ENCODE measurements at regions not wholly inside any gene's neighbourhood (a gene's known extent, or its start where the extent isn't known, plus 50 kb on each side); places are given as distances from the start of the nearest gene placed in this dataset.

DNA sequence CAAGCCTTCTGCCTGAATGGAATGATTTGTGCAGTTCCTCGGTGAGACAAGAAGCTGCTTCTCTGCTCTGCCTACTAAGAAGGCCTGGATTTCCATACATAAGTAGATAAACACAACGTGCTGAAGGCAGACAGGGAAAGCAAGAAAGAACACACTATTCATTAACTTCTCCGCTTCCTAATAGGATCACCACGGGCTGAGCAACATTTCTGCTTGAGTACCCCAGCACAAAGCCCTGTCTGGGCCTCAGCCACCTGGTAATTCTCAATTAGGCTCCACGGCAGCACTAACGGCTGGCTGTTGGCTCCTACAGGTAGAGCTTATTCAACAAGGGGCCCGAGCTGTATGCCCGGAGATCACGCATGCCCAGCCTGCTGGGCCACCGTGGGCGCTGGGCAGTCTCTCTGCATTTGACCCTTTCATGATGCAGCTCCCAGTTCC lies 1156.6 kb downstream of the TBC1D22A start:
- Histone ChIP-seq H3K4ac (ENCODE audit: low read length) (no peak overlapping the region), H3K4me2 (ENCODE audit: insufficient read depth, low read length, poor library complexity, severe bottlenecking) (no peak overlapping the region), H2BK15ac (ENCODE audit: low read length) (no peak overlapping the region), H3K36me3 (replicated peaks in 1 of 2; ENCODE audit: control insufficient read depth in 2 of 2, insufficient read depth in 2 of 2, low read length in 2 of 2) (no peaks in the 10 kb centered on the region), H3K23ac (ENCODE audit: low read depth, low read length, poor library complexity) (no peak overlapping the region), H3K79me1 (ENCODE audit: low read depth, low read length) (no peaks in the 10 kb centered on the region), H3K9ac (ENCODE audit: low read depth, low read length, poor library complexity) (no peak overlapping the region), H2AFZ (ENCODE audit: low read length) (no peak overlapping the region), H2BK120ac (ENCODE audit: low read depth, low read length) (no peak overlapping the region), H2AK5ac (ENCODE audit: low read depth, low read length) (no peak overlapping the region), H3K14ac (ENCODE audit: low read length) (no peak overlapping the region), H3K27me3 (ENCODE audit: control insufficient read depth in 3 of 3, insufficient read depth in 3 of 3, low read depth in 1 of 3, low read length in 3 of 3) (peaks cover 0 to 2% (median 0%) of the 10 kb centered on the region in 3 experiments), H3K4me1 (ENCODE audit: control insufficient read depth in 2 of 2, insufficient read depth in 1 of 2, low read depth in 1 of 2, low read length in 2 of 2) (peaks cover 0 to 24% of the 10 kb centered on the region in 2 donors), H2BK12ac (ENCODE audit: low read length) (no peak overlapping the region), H3K27ac (replicated peaks; ENCODE audit: low read length) (peak overlapping the region; percentile 78), H3K9me3 (replicated peaks in 1 of 2; ENCODE audit: control insufficient read depth in 2 of 2, insufficient read depth in 1 of 2, low read depth in 1 of 2, low read length in 2 of 2) (peaks cover 0 to under 1% of the 10 kb centered on the region in 2 donors), H4K91ac (ENCODE audit: low read depth, low read length, poor library complexity) (no peak overlapping the region), H3K18ac (ENCODE audit: low read length) (peak overlapping the region; percentile 68), H4K8ac (ENCODE audit: low read depth, low read length) (no peak overlapping the region), H3K4me3 (ENCODE audit: low read length in 2 of 2) (no peak overlapping the region), H2BK5ac (ENCODE audit: low read length) (peak overlapping the region; percentile 0)
- peak; percentile 79 for DNase-seq (ENCODE audit: low spot score)
- no CpG with 5 or more reads among the region's 11 CpGs for WGBS, 2 donors (ENCODE audit: extremely low coverage in 2 of 2, insufficient read length in 2 of 2, insufficient replicate concordance in 1 of 2)

DNA sequence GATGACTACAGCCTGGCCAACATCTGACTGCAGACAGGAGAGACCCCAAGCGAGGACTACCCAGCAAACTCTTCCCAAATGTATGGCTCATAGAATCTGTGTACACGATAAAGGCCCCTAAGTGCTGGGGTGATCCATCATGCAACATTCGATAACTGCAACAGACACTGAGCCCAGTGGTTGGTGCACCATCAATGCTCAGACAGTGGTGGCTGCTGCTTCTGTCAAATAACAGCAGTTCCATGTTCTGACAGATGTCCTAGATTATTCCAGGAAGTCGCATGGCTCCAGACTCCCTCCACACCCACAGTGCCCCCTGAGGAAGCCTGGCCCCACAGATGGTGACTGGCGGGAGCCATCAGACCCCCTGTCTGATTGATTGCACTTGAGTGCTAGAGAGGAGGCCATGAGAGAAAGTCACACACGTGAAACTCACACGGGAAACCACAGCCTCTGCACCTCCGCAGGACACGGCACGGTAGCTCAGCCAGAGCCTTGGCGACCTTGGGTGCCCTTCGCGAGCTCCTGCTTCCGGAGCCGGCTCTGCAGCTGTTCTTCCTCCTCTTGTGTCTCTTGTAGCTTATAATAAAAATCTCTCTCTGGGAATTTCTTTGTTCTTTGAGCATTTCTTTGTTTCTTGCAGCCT lies 1155.9 kb downstream of the TBC1D22A start:
- Histone ChIP-seq H3K9me3 (replicated peaks in 1 of 2; ENCODE audit: control insufficient read depth in 2 of 2, insufficient read depth in 1 of 2, low read depth in 1 of 2, low read length in 2 of 2) (no peaks in the 10 kb centered on the region), H3K9ac (ENCODE audit: low read depth, low read length, poor library complexity) (no peak overlapping the region), H2AFZ (ENCODE audit: low read length) (no peak overlapping the region), H2BK12ac (ENCODE audit: low read length) (no peak overlapping the region), H3K27ac (replicated peaks; ENCODE audit: low read length) (peak overlapping the region; percentile 78), H2BK120ac (ENCODE audit: low read depth, low read length) (no peak overlapping the region), H3K4me2 (ENCODE audit: insufficient read depth, low read length, poor library complexity, severe bottlenecking) (no peak overlapping the region), H3K23ac (ENCODE audit: low read depth, low read length, poor library complexity) (no peak overlapping the region), H3K18ac (ENCODE audit: low read length) (peak overlapping the region; percentile 81), H2AK5ac (ENCODE audit: low read depth, low read length) (peak overlapping the region; percentile 82), H3K79me1 (ENCODE audit: low read depth, low read length) (no peaks in the 10 kb centered on the region), H4K8ac (ENCODE audit: low read depth, low read length) (no peak overlapping the region), H4K91ac (ENCODE audit: low read depth, low read length, poor library complexity) (no peak overlapping the region), H2BK5ac (ENCODE audit: low read length) (peak overlapping the region; percentile 84), H3K4me3 (ENCODE audit: low read length in 2 of 2) (no peak overlapping the region), H2BK15ac (ENCODE audit: low read length) (no peak overlapping the region), H3K27me3 (ENCODE audit: control insufficient read depth in 3 of 3, insufficient read depth in 3 of 3, low read depth in 1 of 3, low read length in 3 of 3) (peaks cover 0 to 2% (median 0%) of the 10 kb centered on the region in 3 experiments), H3K36me3 (replicated peaks in 1 of 2; ENCODE audit: control insufficient read depth in 2 of 2, insufficient read depth in 2 of 2, low read length in 2 of 2) (no peaks in the 10 kb centered on the region), H3K4ac (ENCODE audit: low read length) (no peak overlapping the region), H3K4me1 (ENCODE audit: control insufficient read depth in 2 of 2, insufficient read depth in 1 of 2, low read depth in 1 of 2, low read length in 2 of 2) (peaks cover 0 to 24% of the 10 kb centered on the region in 2 donors), H3K14ac (ENCODE audit: low read length) (no peak overlapping the region)
- no peak for DNase-seq (ENCODE audit: low spot score)
- WGBS, 2 donors (ENCODE audit: extremely low coverage in 2 of 2, insufficient read length in 2 of 2, insufficient replicate concordance in 1 of 2): no CpG with 5 or more reads among the region's 15 CpGs

DNA sequence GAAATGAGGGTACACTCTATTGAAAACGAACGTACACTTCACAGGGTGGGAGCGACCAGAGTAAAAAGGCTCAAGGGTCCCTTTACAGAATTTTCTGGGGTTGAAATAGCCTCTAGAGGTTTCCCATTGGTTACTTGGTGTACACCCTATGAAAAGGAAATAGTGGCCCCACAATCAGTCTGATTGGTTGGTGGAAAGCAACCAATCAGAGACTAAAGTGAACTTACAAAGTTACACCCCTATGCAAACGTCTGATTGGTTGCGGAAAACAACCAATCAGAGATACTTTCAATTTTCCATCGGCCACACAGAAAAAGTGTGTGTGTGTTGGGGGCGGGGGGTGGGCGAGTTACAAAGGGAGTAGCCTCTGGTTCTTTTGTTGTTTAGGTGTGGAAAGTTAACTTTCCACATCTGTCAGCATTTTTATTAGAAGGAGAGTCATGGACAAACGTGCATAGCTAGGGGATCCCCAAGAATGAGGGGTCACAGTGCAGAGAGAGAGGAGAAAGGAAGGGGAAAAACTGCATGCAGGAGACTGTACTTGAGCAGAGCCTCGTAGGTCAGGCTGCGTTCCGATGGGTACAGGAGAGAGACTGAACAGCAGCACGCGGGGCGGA lies 1152.1 kb downstream of the TBC1D22A start:
- H3K18ac ChIP-seq (ENCODE audit: low read length): no peak overlapping the region
- no CpG with 5 or more reads among the region's 15 CpGs for WGBS, 2 donors (ENCODE audit: extremely low coverage in 2 of 2, insufficient read length in 2 of 2, insufficient replicate concordance in 1 of 2)
- H3K23ac ChIP-seq (ENCODE audit: low read depth, low read length, poor library complexity): no peak overlapping the region
- H3K4me2 ChIP-seq (ENCODE audit: insufficient read depth, low read length, poor library complexity, severe bottlenecking): no peak overlapping the region
- H3K4me1 ChIP-seq (ENCODE audit: control insufficient read depth in 2 of 2, insufficient read depth in 1 of 2, low read depth in 1 of 2, low read length in 2 of 2): peaks cover 0 to 16% of the 10 kb centered on the region in 2 donors
- H2BK120ac ChIP-seq (ENCODE audit: low read depth, low read length): no peak overlapping the region
- no peak overlapping the region for H3K9ac ChIP-seq (ENCODE audit: low read depth, low read length, poor library complexity)
- H3K9me3 ChIP-seq (replicated peaks in 1 of 2; ENCODE audit: control insufficient read depth in 2 of 2, insufficient read depth in 1 of 2, low read depth in 1 of 2, low read length in 2 of 2): no peaks in the 10 kb centered on the region
- no peak overlapping the region for H2BK15ac ChIP-seq (ENCODE audit: low read length)
- H3K79me1 ChIP-seq (ENCODE audit: low read depth, low read length): no peaks in the 10 kb centered on the region
- no peak overlapping the region for H2AK5ac ChIP-seq (ENCODE audit: low read depth, low read length)
- no peak overlapping the region for H3K4ac ChIP-seq (ENCODE audit: low read length)
- H2BK5ac ChIP-seq (ENCODE audit: low read length): no peak overlapping the region
- no peak overlapping the region for H4K8ac ChIP-seq (ENCODE audit: low read depth, low read length)
- H2AFZ ChIP-seq (ENCODE audit: low read length): peak overlapping the region; percentile 64
- H2BK12ac ChIP-seq (ENCODE audit: low read length): no peak overlapping the region
- no peak overlapping the region for H4K91ac ChIP-seq (ENCODE audit: low read depth, low read length, poor library complexity)
- H3K27me3 ChIP-seq (ENCODE audit: control insufficient read depth in 3 of 3, insufficient read depth in 3 of 3, low read depth in 1 of 3, low read length in 3 of 3): no peaks in the 10 kb centered on the region
- no peaks in the 10 kb centered on the region for H3K36me3 ChIP-seq (replicated peaks in 1 of 2; ENCODE audit: control insufficient read depth in 2 of 2, insufficient read depth in 2 of 2, low read length in 2 of 2)
- no peak for DNase-seq (ENCODE audit: low spot score)
- no peak overlapping the region for H3K14ac ChIP-seq (ENCODE audit: low read length)
- no peak overlapping the region for H3K4me3 ChIP-seq (ENCODE audit: low read length in 2 of 2)
- H3K27ac ChIP-seq (replicated peaks; ENCODE audit: low read length): no peak overlapping the region

DNA sequence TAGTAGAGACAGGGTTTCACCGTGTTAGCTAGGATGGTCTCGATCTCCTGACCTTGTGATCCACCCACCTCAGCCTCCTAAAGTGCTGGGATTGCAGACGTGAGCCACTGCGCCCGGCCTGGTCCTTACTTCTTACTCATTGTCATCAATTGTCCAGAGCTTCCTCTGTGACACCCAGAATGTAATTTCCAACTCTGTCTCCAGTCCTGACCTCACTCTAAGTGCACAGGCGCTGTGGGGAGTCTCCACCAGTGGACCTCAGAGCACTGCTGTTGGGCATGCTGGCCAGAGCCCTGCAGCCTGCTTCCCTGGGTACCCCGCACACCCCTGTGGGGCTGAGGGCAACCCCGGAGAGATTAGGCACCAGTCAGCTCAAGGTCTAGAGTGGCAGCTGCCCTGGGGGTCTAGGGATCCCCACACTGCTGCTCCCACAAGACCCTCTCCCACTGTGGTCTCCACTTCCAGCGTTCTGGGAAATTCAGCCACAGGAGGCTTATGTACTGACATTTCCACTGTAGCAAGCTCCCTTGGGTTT lies 1140.3 kb downstream of the TBC1D22A start:
- no peak overlapping the region for H2BK12ac ChIP-seq (ENCODE audit: low read length)
- H3K36me3 ChIP-seq (replicated peaks in 1 of 2; ENCODE audit: control insufficient read depth in 2 of 2, insufficient read depth in 2 of 2, low read length in 2 of 2): no peaks in the 10 kb centered on the region
- no peak overlapping the region for H3K18ac ChIP-seq (ENCODE audit: low read length)
- no peak overlapping the region for H3K14ac ChIP-seq (ENCODE audit: low read length)
- no peak overlapping the region for H4K91ac ChIP-seq (ENCODE audit: low read depth, low read length, poor library complexity)
- no peak overlapping the region for H3K4ac ChIP-seq (ENCODE audit: low read length)
- H2AK5ac ChIP-seq (ENCODE audit: low read depth, low read length): no peak overlapping the region
- no peak overlapping the region for H3K23ac ChIP-seq (ENCODE audit: low read depth, low read length, poor library complexity)
- no peak overlapping the region for H2AFZ ChIP-seq (ENCODE audit: low read length)
- H3K27me3 ChIP-seq (ENCODE audit: control insufficient read depth in 3 of 3, insufficient read depth in 3 of 3, low read depth in 1 of 3, low read length in 3 of 3): no peaks in the 10 kb centered on the region
- DNase-seq (ENCODE audit: low spot score): no peak
- no peaks in the 10 kb centered on the region for H3K79me1 ChIP-seq (ENCODE audit: low read depth, low read length)
- H3K4me1 ChIP-seq (ENCODE audit: control insufficient read depth in 2 of 2, insufficient read depth in 1 of 2, low read depth in 1 of 2, low read length in 2 of 2): no peaks in the 10 kb centered on the region
- peaks cover 0 to 5% of the 10 kb centered on the region in 2 donors for H3K9me3 ChIP-seq (replicated peaks in 1 of 2; ENCODE audit: control insufficient read depth in 2 of 2, insufficient read depth in 1 of 2, low read depth in 1 of 2, low read length in 2 of 2)
- H4K8ac ChIP-seq (ENCODE audit: low read depth, low read length): no peak overlapping the region
- H3K4me3 ChIP-seq (ENCODE audit: low read length in 2 of 2): no peak overlapping the region
- H2BK5ac ChIP-seq (ENCODE audit: low read length): no peak overlapping the region
- WGBS, 2 donors (ENCODE audit: extremely low coverage in 2 of 2, insufficient read length in 2 of 2, insufficient replicate concordance in 1 of 2): no CpG with 5 or more reads among the region's 9 CpGs
- no peak overlapping the region for H3K4me2 ChIP-seq (ENCODE audit: insufficient read depth, low read length, poor library complexity, severe bottlenecking)
- H2BK15ac ChIP-seq (ENCODE audit: low read length): no peak overlapping the region
- no peak overlapping the region for H3K9ac ChIP-seq (ENCODE audit: low read depth, low read length, poor library complexity)
- no peak overlapping the region for H2BK120ac ChIP-seq (ENCODE audit: low read depth, low read length)
- no peak overlapping the region for H3K27ac ChIP-seq (replicated peaks; ENCODE audit: low read length)
